ENCODE measurements at regions not wholly inside any gene's neighbourhood (a gene's known extent, or its start where the extent isn't known, plus 50 kb on each side); places are given as distances from the start of the nearest gene placed in this dataset.

- no peak for DNase-seq (ENCODE audit: low read depth, low spot score)
- H3K9me3 ChIP-seq (ENCODE audit: control insufficient read depth, insufficient read depth, low read length) = no peaks in the 10 kb centered on the region
- CTCF ChIA-PET = no interaction called here
- POLR2A ChIA-PET = no interaction called here
- H3K27ac ChIP-seq (ENCODE audit: low read depth, low read length) = no peak overlapping the region
- H3K4me3 ChIP-seq (ENCODE audit: low read depth, low read length) = no peak overlapping the region
- H3K27me3 ChIP-seq (ENCODE audit: control insufficient read depth, insufficient read depth, low read length) = no peaks in the 10 kb centered on the region
- no peak for TF ChIP-seq CTCF (IDR thresholded peaks at IDR 0.05; ENCODE audit: low read depth, low read length)
Observed at GRCh38 chr3:28791713-28792255, 443.2 kb upstream of the AZI2 start.

DNA sequence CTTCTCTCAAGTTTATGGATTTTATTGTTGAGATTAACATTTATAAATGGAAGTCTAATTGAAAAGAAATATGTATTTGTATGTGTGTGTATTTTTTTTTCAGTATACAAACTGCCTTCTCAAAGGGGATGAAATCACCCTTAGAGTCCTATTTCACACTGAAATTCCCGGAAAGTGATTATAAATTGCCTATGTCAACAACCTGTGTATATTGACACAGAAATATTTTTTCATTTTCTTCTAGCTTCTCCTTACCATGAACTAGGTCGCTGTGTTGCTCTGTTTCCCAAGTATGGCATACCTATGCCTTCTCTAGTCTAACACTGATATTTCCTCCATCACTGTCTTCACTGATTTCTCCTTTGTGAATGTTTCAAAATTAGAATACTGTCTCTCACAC lies 444.0 kb upstream of the AZI2 start:
- TF ChIP-seq CTCF (IDR thresholded peaks at IDR 0.05; ENCODE audit: low read depth, low read length) = no peak
- ChIA-PET POLR2A (no interaction called here), CTCF (no interaction called here)
- no peak for DNase-seq (ENCODE audit: low read depth, low spot score)
- H3K9me3 ChIP-seq (ENCODE audit: control insufficient read depth, insufficient read depth, low read length) = no peaks in the 10 kb centered on the region
- no peaks in the 10 kb centered on the region for H3K27me3 ChIP-seq (ENCODE audit: control insufficient read depth, insufficient read depth, low read length)
- no peak overlapping the region for H3K4me3 ChIP-seq (ENCODE audit: low read depth, low read length)
- no peak overlapping the region for H3K27ac ChIP-seq (ENCODE audit: low read depth, low read length)

DNA sequence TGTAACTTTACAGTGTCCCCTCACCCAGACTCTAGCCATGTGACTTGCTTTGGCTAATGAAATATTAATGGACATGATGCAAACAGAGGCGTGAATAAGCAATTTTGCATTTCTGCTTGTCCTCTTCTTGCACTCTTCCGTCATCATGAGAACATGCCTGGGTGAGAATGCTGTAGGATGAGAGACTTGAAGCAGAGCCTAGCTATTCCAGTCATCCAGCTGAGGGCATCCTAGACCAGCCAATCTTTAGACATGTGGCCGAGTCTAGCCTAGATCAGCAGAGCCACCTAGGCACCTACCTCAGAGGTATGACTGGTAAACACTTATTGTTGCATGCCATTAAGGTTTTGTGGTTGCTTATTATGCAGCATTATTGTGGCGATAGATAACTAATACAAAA lies 450.5 kb upstream of the AZI2 start:
- Histone ChIP-seq H3K9me3 (ENCODE audit: control insufficient read depth, insufficient read depth, low read length) (no peaks in the 10 kb centered on the region), H3K4me3 (ENCODE audit: low read depth, low read length) (no peak overlapping the region), H3K27ac (ENCODE audit: low read depth, low read length) (no peak overlapping the region), H3K27me3 (ENCODE audit: control insufficient read depth, insufficient read depth, low read length) (peaks cover 4% of the 10 kb centered on the region)
- DNase-seq (ENCODE audit: low read depth, low spot score) = no peak
- CTCF ChIA-PET = no interaction called here
- POLR2A ChIA-PET = no interaction called here
- TF ChIP-seq CTCF (IDR thresholded peaks at IDR 0.05; ENCODE audit: low read depth, low read length) = no peak

- ChIA-PET CTCF (no interaction called here), POLR2A (no interaction called here)
- no peak for TF ChIP-seq CTCF (IDR thresholded peaks at IDR 0.05; ENCODE audit: low read depth, low read length)
- Histone ChIP-seq H3K27me3 (ENCODE audit: control insufficient read depth, insufficient read depth, low read length) (peaks cover 4% of the 10 kb centered on the region), H3K4me3 (ENCODE audit: low read depth, low read length) (no peak overlapping the region), H3K9me3 (ENCODE audit: control insufficient read depth, insufficient read depth, low read length) (no peaks in the 10 kb centered on the region), H3K27ac (ENCODE audit: low read depth, low read length) (no peak overlapping the region)
- DNase-seq (ENCODE audit: low read depth, low spot score) = no peak
Observed at GRCh38 chr3:28800203-28800602, 451.6 kb upstream of the AZI2 start.

DNA sequence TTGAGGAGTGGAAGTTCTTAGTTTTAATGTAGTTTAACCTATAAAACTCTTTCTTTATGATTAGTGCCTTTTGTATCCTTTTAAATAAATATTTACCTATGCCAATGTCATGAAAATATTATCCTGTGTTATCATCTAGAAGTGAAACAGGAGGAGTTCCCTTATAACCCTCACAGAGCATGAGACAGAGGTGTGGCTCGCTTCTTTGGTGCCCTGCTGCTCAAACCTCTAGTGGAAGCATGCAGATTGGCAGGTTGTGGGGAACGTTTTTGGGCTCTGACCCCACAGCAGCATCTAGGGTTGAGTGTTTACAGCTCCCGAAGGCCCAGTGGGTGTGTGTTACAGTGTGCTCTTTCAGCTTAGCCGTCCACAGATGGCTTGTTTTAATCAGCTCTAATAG lies 459.4 kb upstream of the AZI2 start:
- H3K27ac ChIP-seq (ENCODE audit: low read depth, low read length) = no peak overlapping the region
- CTCF ChIA-PET = no interaction called here
- TF ChIP-seq CTCF (IDR thresholded peaks at IDR 0.05; ENCODE audit: low read depth, low read length) = no peak
- POLR2A ChIA-PET = no interaction called here
- no peaks in the 10 kb centered on the region for H3K9me3 ChIP-seq (ENCODE audit: control insufficient read depth, insufficient read depth, low read length)
- H3K4me3 ChIP-seq (ENCODE audit: low read depth, low read length) = no peak overlapping the region
- H3K27me3 ChIP-seq (ENCODE audit: control insufficient read depth, insufficient read depth, low read length) = peaks cover 4% of the 10 kb centered on the region
- no peak for DNase-seq (ENCODE audit: low read depth, low spot score)
